ENCODE measurements at regions not wholly inside any gene's neighbourhood (a gene's known extent, or its start where the extent isn't known, plus 50 kb on each side); places are given as distances from the start of the nearest gene placed in this dataset.

- no peak for TF ChIP-seq EHMT2 (IDR thresholded peaks at IDR 0.05; ENCODE audit: low read depth)
- peak; percentile 75; the same call in 1 of the 2 replicates for TF ChIP-seq GATA3 (IDR thresholded peaks at IDR 0.05; ENCODE audit: borderline replicate concordance)
- no peak for TF ChIP-seq MAFK (IDR thresholded peaks at IDR 0.05; ENCODE audit: partially characterized antibody)
- no peak for TF ChIP-seq ZC3H11A (IDR thresholded peaks at IDR 0.05)
- TF ChIP-seq PHF8 (IDR thresholded peaks at IDR 0.05; ENCODE audit: borderline replicate concordance, low read depth) = no peak
- TF ChIP-seq POLR2A (IDR thresholded peaks at IDR 0.05; ENCODE audit: low read length) = no peak
- TF ChIP-seq CBX8 (IDR thresholded peaks at IDR 0.05) = no peak
- no peak for TF ChIP-seq HOXB5 (CRISPR knock-in tag; IDR thresholded peaks at IDR 0.05)
Observed at GRCh38 chr1:55506740-55507577, 291.8 kb upstream of the USP24 start (continued).

GRCh38 chr1:55505326-55505725 is 290.2 kb upstream of the USP24 start:
- peak; percentile 46 for TF ChIP-seq ZFP36 (IDR thresholded peaks at IDR 0.05; ENCODE audit: borderline replicate concordance, partially characterized antibody)
- no peak for TF ChIP-seq NFE2L2 (conservative IDR thresholded peaks at IDR 0.05; ENCODE audit: low read length)
- H3K4me3 ChIP-seq = no peak overlapping the region
- peaks cover 58% of the 10 kb centered on the region for H3K4me1 ChIP-seq
- no peaks in the 10 kb centered on the region for H3K9me3 ChIP-seq
- ATAC-seq (no peak), FAIRE-seq (no peak), DNase-seq (ENCODE audit: low read depth in 1 of 2, low spot score in 1 of 2) (no peak)
- POLR2A ChIA-PET = no interaction called here
- peak overlapping the region; percentile 89; the same call in 1 of the 3 replicates for H3K4me2 ChIP-seq
- H3K27ac ChIP-seq = peak overlapping the region; percentile 89 to 97
- CTCF ChIA-PET = interaction anchor here (1.0 to 2.1 kb wide), 4 partner anchors 26 to 1080 kb away, joined by 3 to 6 read pairs (median 4); no protein-coding TSS in a partner anchor

DNA sequence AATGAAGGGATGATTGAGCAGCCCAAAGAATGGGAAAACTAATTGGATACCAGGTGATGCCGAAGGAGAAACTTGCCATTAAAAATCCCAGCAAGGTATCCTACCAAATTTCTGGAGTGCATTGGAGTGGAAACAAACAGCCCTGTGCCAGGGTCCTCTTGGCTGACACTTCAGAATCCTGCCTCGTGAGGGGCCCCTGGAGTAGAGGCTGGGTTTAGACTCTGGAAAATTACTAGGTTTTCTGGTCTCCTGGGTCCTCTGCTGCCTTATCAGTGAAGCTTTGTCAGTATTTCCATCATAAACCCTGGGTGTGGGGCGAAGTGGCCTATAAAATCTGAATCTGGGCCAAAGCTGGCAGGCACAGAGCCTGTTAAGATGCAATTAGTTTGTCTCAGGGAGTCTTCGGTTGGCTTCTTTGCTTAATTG is 289.2 kb upstream of the USP24 start:
- ATAC-seq (no peak), FAIRE-seq (no peak), DNase-seq (ENCODE audit: low read depth in 1 of 2, low spot score in 1 of 2) (no peak)
- ChIA-PET POLR2A (no interaction called here), CTCF (interaction anchor here (1.5 kb wide), 1 partner anchor 25 kb away, joined by 4 read pairs; no protein-coding TSS in a partner anchor)
- TF ChIP-seq HEYL (CRISPR knock-in tag; IDR thresholded peaks at IDR 0.05) (no peak), NR3C1 (IDR thresholded peaks at IDR 0.05) (no peak), JUNB (IDR thresholded peaks at IDR 0.05) (no peak), ATOH8 (CRISPR knock-in tag; IDR thresholded peaks at IDR 0.05; ENCODE audit: low read depth) (no peak), HOXB13 (CRISPR knock-in tag; IDR thresholded peaks at IDR 0.05; ENCODE audit: low read depth) (no peak), MAFK (IDR thresholded peaks at IDR 0.05; ENCODE audit: partially characterized antibody) (no peak)
- TF ChIP-seq, protein P1, sequence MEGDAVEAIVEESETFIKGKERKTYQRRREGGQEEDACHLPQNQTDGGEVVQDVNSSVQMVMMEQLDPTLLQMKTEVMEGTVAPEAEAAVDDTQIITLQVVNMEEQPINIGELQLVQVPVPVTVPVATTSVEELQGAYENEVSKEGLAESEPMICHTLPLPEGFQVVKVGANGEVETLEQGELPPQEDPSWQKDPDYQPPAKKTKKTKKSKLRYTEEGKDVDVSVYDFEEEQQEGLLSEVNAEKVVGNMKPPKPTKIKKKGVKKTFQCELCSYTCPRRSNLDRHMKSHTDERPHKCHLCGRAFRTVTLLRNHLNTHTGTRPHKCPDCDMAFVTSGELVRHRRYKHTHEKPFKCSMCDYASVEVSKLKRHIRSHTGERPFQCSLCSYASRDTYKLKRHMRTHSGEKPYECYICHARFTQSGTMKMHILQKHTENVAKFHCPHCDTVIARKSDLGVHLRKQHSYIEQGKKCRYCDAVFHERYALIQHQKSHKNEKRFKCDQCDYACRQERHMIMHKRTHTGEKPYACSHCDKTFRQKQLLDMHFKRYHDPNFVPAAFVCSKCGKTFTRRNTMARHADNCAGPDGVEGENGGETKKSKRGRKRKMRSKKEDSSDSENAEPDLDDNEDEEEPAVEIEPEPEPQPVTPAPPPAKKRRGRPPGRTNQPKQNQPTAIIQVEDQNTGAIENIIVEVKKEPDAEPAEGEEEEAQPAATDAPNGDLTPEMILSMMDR (IDR thresholded peaks at IDR 0.05) = no peak
- Histone ChIP-seq H3K27ac (peak overlapping the region; percentile 66 to 89), H3K4me3 (no peak overlapping the region), H3K9me3 (no peaks in the 10 kb centered on the region), H3K4me1 (peaks cover 58% of the 10 kb centered on the region), H3K4me2 (peak overlapping the region; percentile 38)
- 70% methylated on average over 4 of the region's 4 CpGs for WGBS (ENCODE audit: missing lambda C conversion rate)

DNA sequence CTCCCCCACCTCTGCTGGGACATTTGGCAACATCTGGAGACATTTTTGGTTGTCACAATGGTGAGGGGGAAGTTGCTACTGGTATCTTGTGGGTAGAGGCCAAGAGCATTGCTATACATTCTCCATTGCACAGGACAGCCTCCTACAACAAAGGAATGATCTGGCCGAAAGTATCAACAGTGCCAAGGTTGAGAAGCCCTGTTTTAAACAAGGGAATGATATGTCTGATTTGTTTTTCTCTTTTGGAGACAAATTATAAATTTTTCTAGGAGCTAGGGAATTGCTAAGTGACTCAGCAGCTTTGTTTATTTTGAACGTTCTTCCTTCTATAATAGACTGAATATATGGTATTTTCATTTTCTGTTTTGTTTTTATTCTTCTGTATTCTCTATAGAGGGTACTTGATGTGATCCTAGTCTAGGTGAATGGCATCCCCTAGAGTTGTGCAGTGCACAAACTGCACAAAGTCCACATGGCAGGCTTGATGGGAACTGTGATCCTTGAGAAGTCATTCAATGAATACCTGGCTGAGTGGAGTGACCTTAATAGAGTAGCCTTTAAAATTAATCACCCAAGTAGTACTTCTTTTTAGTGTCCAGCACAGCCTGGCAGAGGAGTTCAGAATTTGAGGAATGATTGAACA is 288.6 kb upstream of the USP24 start:
- peak overlapping the region; percentile 66 to 89 for H3K27ac ChIP-seq
- H3K4me2 ChIP-seq = peak overlapping the region; percentile 38
- no peak for FAIRE-seq
- ATAC-seq = no peak
- POLR2A ChIA-PET = no interaction called here
- H3K4me1 ChIP-seq = peaks cover 53% of the 10 kb centered on the region
- H3K4me3 ChIP-seq = no peak overlapping the region
- no peak for DNase-seq (ENCODE audit: low read depth in 1 of 2, low spot score in 1 of 2)
- 4% methylated on average over 2 of the region's 2 CpGs for WGBS (ENCODE audit: missing lambda C conversion rate)
- H3K9me3 ChIP-seq = no peaks in the 10 kb centered on the region
- CTCF ChIA-PET = interaction anchor here (1.5 kb wide), 1 partner anchor 24 kb away, joined by 4 read pairs; no protein-coding TSS in a partner anchor
- no peak for TF ChIP-seq REST (IDR thresholded peaks at IDR 0.05)
